ENCODE measurements at regions not wholly inside any gene's neighbourhood (a gene's known extent, or its start where the extent isn't known, plus 50 kb on each side); places are given as distances from the start of the nearest gene placed in this dataset.

GRCh38 chr4:170729897-170730296 is 640.1 kb upstream of the AADAT start:
- no peak for TF ChIP-seq POLR2A (IDR thresholded peaks at IDR 0.05; ENCODE audit: low read depth, low read length)
- no peak for TF ChIP-seq CTCF (IDR thresholded peaks at IDR 0.05; ENCODE audit: extremely low read depth in 1 of 2, insufficient read depth in 1 of 2, low read depth in 1 of 2, low read length in 2 of 2)
- no peak for TF ChIP-seq MYC (IDR thresholded peaks at IDR 0.05; ENCODE audit: low read depth, low read length)
- TF ChIP-seq GATA2 (IDR thresholded peaks at IDR 0.05; ENCODE audit: insufficient read depth, insufficient read length, low read depth, low read length), result no peak
